ENCODE measurements at regions not wholly inside any gene's neighbourhood (a gene's known extent, or its start where the extent isn't known, plus 50 kb on each side); places are given as distances from the start of the nearest gene placed in this dataset.

- intact Hi-C loops (cut with micrococcal nuclease; ENCODE audit: unreplicated experiment) = no loop called here
- Histone ChIP-seq H2AFZ (ENCODE audit: low read length) (no peak overlapping the region), H4K20me1 (ENCODE audit: insufficient read depth, low read length) (no peaks in the 10 kb centered on the region), H3K79me2 (ENCODE audit: insufficient read depth, low read depth, low read length) (no peaks in the 10 kb centered on the region), H3K27ac (ENCODE audit: low read depth, low read length, poor library complexity, severe bottlenecking) (no peak overlapping the region), H3K4me2 (ENCODE audit: low read length) (no peak overlapping the region), H3K9me3 (ENCODE audit: low read length) (no peaks in the 10 kb centered on the region), H3K9me2 (ENCODE audit: insufficient read depth, low read length) (no peaks in the 10 kb centered on the region), H3K4me1 (ENCODE audit: insufficient read depth, low read length, poor library complexity, severe bottlenecking) (no peaks in the 10 kb centered on the region), H3K4me3 (ENCODE audit: low read depth, low read length, poor library complexity, severe bottlenecking) (no peak overlapping the region), H3K36me3 (ENCODE audit: insufficient read depth, low read length) (no peaks in the 10 kb centered on the region)
- CTCF ChIA-PET (ENCODE audit: unreplicated experiment) = no interaction called here
- POLR2A ChIA-PET = no interaction called here
- BruUV-seq (replicated peaks) = no TSS peak
- DNase-seq (ENCODE audit: low spot score) = no peak
- TF ChIP-seq, protein P1, sequence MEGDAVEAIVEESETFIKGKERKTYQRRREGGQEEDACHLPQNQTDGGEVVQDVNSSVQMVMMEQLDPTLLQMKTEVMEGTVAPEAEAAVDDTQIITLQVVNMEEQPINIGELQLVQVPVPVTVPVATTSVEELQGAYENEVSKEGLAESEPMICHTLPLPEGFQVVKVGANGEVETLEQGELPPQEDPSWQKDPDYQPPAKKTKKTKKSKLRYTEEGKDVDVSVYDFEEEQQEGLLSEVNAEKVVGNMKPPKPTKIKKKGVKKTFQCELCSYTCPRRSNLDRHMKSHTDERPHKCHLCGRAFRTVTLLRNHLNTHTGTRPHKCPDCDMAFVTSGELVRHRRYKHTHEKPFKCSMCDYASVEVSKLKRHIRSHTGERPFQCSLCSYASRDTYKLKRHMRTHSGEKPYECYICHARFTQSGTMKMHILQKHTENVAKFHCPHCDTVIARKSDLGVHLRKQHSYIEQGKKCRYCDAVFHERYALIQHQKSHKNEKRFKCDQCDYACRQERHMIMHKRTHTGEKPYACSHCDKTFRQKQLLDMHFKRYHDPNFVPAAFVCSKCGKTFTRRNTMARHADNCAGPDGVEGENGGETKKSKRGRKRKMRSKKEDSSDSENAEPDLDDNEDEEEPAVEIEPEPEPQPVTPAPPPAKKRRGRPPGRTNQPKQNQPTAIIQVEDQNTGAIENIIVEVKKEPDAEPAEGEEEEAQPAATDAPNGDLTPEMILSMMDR (conservative IDR thresholded peaks at IDR 0.05; ENCODE audit: low read length) = no peak
- no peak for TF ChIP-seq EZH2phosphoT487 (IDR thresholded peaks at IDR 0.05; ENCODE audit: borderline replicate concordance, low read depth, low read length)
Observed at GRCh38 chr1:60268451-60268850, 194.9 kb upstream of the C1orf87 start.

GRCh38 chr1:60265560-60266535, 192.3 kb upstream of the C1orf87 start:
- CTCF ChIA-PET (ENCODE audit: unreplicated experiment) = no interaction called here
- Histone ChIP-seq H3K9me3 (ENCODE audit: low read length) (no peaks in the 10 kb centered on the region), H2AFZ (ENCODE audit: low read length) (no peak overlapping the region), H3K79me2 (ENCODE audit: insufficient read depth, low read depth, low read length) (no peaks in the 10 kb centered on the region), H3K36me3 (ENCODE audit: insufficient read depth, low read length) (no peaks in the 10 kb centered on the region), H3K4me1 (ENCODE audit: insufficient read depth, low read length, poor library complexity, severe bottlenecking) (no peaks in the 10 kb centered on the region), H3K9me2 (ENCODE audit: insufficient read depth, low read length) (no peaks in the 10 kb centered on the region), H3K4me3 (ENCODE audit: low read depth, low read length, poor library complexity, severe bottlenecking) (no peak overlapping the region), H3K4me2 (ENCODE audit: low read length) (no peak overlapping the region), H3K27ac (ENCODE audit: low read depth, low read length, poor library complexity, severe bottlenecking) (no peak overlapping the region), H4K20me1 (ENCODE audit: insufficient read depth, low read length) (no peaks in the 10 kb centered on the region)
- no peak for TF ChIP-seq EZH2phosphoT487 (IDR thresholded peaks at IDR 0.05; ENCODE audit: borderline replicate concordance, low read depth, low read length)
- TF ChIP-seq, protein P1 (conservative IDR thresholded peaks at IDR 0.05; ENCODE audit: low read length) = no peak
- BruUV-seq (replicated peaks) = no TSS peak
- DNase-seq (ENCODE audit: low spot score) = no peak
- intact Hi-C loops (cut with micrococcal nuclease; ENCODE audit: unreplicated experiment) = no loop called here
- POLR2A ChIA-PET = interaction anchor here (0.6 kb wide), 1 partner anchor 300 kb away, joined by 3 read pairs; no protein-coding TSS in a partner anchor

DNA sequence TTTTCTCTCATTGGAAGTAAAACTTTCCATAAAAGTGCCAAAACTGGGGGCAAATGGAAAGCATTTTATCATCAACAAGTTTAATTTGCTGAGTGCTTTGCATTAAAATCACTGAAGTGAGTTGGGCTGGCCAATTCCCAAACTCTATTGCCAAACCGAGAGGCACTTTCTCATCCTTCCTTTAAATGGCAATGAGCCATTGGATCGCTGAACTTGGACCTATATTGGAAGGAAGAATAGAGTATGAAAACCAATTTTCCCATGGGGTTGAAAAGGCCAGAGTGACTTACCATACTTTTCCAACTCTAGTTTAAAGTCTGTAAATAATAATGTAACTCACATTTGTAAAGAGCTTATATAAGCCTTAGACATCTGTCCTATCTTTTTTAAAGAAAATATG, 189.1 kb upstream of the C1orf87 start:
- no peak overlapping the region for H3K4me3 ChIP-seq (ENCODE audit: low read depth, low read length, poor library complexity, severe bottlenecking)
- H3K27ac ChIP-seq (ENCODE audit: low read depth, low read length, poor library complexity, severe bottlenecking) = no peak overlapping the region
- BruUV-seq (replicated peaks) = no TSS peak
- no peaks in the 10 kb centered on the region for H3K9me3 ChIP-seq (ENCODE audit: low read length)
- no peaks in the 10 kb centered on the region for H3K36me3 ChIP-seq (ENCODE audit: insufficient read depth, low read length)
- H3K4me2 ChIP-seq (ENCODE audit: low read length) = no peak overlapping the region
- POLR2A ChIA-PET = interaction anchor here (0.7 kb wide), 1 partner anchor 1508 kb away, joined by 3 read pairs; no protein-coding TSS in a partner anchor
- no peaks in the 10 kb centered on the region for H3K9me2 ChIP-seq (ENCODE audit: insufficient read depth, low read length)
- no peak for DNase-seq (ENCODE audit: low spot score)
- no peak overlapping the region for H2AFZ ChIP-seq (ENCODE audit: low read length)
- CTCF ChIA-PET (ENCODE audit: unreplicated experiment) = no interaction called here
- no peak for TF ChIP-seq EZH2phosphoT487 (IDR thresholded peaks at IDR 0.05; ENCODE audit: borderline replicate concordance, low read depth, low read length)
- TF ChIP-seq, protein P1 (conservative IDR thresholded peaks at IDR 0.05; ENCODE audit: low read length) = no peak
- intact Hi-C loops (cut with micrococcal nuclease; ENCODE audit: unreplicated experiment) = no loop called here
- no peaks in the 10 kb centered on the region for H4K20me1 ChIP-seq (ENCODE audit: insufficient read depth, low read length)
- H3K4me1 ChIP-seq (ENCODE audit: insufficient read depth, low read length, poor library complexity, severe bottlenecking) = no peaks in the 10 kb centered on the region
- H3K79me2 ChIP-seq (ENCODE audit: insufficient read depth, low read depth, low read length) = no peaks in the 10 kb centered on the region

Data from OCI-LY7 (cell line).